ENCODE measurements at regions not wholly inside any gene's neighbourhood (a gene's known extent, or its start where the extent isn't known, plus 50 kb on each side); places are given as distances from the start of the nearest gene placed in this dataset.

GRCh38 chr11:76259299-76259908 lies 53.1 kb upstream of the WNT11 start:
- RAD21 ChIA-PET (ENCODE audit: unreplicated experiment) = interaction anchor here (0.6 kb wide), 1 partner anchor 641 kb away, joined by 3 read pairs; no protein-coding TSS in a partner anchor

GRCh38 chr11:76257074-76257719 lies 50.9 kb upstream of the WNT11 start:
- no TSS peak for BruUV-seq (replicated peaks)
- Histone ChIP-seq H3K36me3 (ENCODE audit: control insufficient read depth in 2 of 2, insufficient read depth in 2 of 2, low read length in 1 of 2) (no peaks in the 10 kb centered on the region), H3K4me3 (no peak overlapping the region), H2AFZ (ENCODE audit: control insufficient read depth, low read depth, low read length) (no peak overlapping the region), H3K9ac (ENCODE audit: control insufficient read depth, insufficient read depth, low read length) (no peak overlapping the region), H3K27me3 (replicated peaks in 1 of 2; ENCODE audit: control insufficient read depth in 2 of 2, insufficient read depth in 2 of 2, low read length in 1 of 2) (peaks cover 7 to 10% of the 10 kb centered on the region in 2 experiments), H3K79me2 (ENCODE audit: control insufficient read depth, insufficient read depth, low read length) (no peaks in the 10 kb centered on the region), H3K4me2 (ENCODE audit: control insufficient read depth, insufficient read depth) (no peak overlapping the region), H3K27ac (ENCODE audit: control insufficient read depth, insufficient read depth) (no peak overlapping the region), H4K20me1 (ENCODE audit: control insufficient read depth, insufficient read depth) (no peaks in the 10 kb centered on the region), H3K9me3 (replicated peaks; ENCODE audit: control insufficient read depth, insufficient read depth, low read length) (no peaks in the 10 kb centered on the region), H3K4me1 (ENCODE audit: control insufficient read depth, insufficient read depth, low read length) (no peaks in the 10 kb centered on the region)
- ATAC-seq (no peak), FAIRE-seq (no peak), DNase-seq (ENCODE audit: low read depth, low spot score) (no peak)
- intact Hi-C loops (cut with micrococcal nuclease; ENCODE audit: unreplicated experiment) (no loop called here), in situ Hi-C loops (cut with MboI) (no loop called here)
- 28% methylated on average over 15 of the region's 15 CpGs for WGBS (ENCODE audit: insufficient coverage, insufficient replicate concordance, low lambda C conversion rate, missing lambda C conversion rate)
- POLR2A ChIA-PET = no interaction called here
- RAD21 ChIA-PET (ENCODE audit: unreplicated experiment) = interaction anchor here (2.2 kb wide), 1 partner anchor 48 kb away, joined by 5 read pairs; no protein-coding TSS in a partner anchor
- SMC1A ChIA-PET (ENCODE audit: uncharacterized antibody, unreplicated experiment) = no interaction called here
- CTCF ChIA-PET = interaction anchor here (0.7 kb wide), 1 partner anchor 513 kb away, joined by 3 read pairs; no protein-coding TSS in a partner anchor
- no peak for TF ChIP-seq POU2F2 (IDR thresholded peaks at IDR 0.05; ENCODE audit: borderline replicate concordance, low read depth, low read length)
- TF ChIP-seq, protein P1, sequence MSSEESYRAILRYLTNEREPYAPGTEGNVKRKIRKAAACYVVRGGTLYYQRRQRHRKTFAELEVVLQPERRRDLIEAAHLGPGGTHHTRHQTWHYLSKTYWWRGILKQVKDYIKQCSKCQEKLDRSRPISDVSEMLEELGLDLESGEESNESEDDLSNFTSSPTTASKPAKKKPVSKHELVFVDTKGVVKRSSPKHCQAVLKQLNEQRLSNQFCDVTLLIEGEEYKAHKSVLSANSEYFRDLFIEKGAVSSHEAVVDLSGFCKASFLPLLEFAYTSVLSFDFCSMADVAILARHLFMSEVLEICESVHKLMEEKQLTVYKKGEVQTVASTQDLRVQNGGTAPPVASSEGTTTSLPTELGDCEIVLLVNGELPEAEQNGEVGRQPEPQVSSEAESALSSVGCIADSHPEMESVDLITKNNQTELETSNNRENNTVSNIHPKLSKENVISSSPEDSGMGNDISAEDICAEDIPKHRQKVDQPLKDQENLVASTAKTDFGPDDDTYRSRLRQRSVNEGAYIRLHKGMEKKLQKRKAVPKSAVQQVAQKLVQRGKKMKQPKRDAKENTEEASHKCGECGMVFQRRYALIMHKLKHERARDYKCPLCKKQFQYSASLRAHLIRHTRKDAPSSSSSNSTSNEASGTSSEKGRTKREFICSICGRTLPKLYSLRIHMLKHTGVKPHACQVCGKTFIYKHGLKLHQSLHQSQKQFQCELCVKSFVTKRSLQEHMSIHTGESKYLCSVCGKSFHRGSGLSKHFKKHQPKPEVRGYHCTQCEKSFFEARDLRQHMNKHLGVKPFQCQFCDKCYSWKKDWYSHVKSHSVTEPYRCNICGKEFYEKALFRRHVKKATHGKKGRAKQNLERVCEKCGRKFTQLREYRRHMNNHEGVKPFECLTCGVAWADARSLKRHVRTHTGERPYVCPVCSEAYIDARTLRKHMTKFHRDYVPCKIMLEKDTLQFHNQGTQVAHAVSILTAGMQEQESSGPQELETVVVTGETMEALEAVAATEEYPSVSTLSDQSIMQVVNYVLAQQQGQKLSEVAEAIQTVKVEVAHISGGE (CRISPR knock-in tag; IDR thresholded peaks at IDR 0.05) = no peak
- TF ChIP-seq NFIC (IDR thresholded peaks at IDR 0.05; ENCODE audit: low read depth, low read length) = no peak
- TF ChIP-seq EP300 (IDR thresholded peaks at IDR 0.05; ENCODE audit: borderline replicate concordance in 1 of 2, control insufficient read depth in 1 of 2, low read depth in 2 of 2, low read length in 2 of 2) = no peak
- TF ChIP-seq SRF (IDR thresholded peaks at IDR 0.05; ENCODE audit: low read depth in 2 of 2, low read length in 2 of 2) = no peak
- TF ChIP-seq CREM (IDR thresholded peaks at IDR 0.05; ENCODE audit: low read depth) = no peak
- TF ChIP-seq PAX8 (IDR thresholded peaks at IDR 0.05) = no peak
- no peak for TF ChIP-seq SIX5 (IDR thresholded peaks at IDR 0.05; ENCODE audit: low read depth, low read length, severe bottlenecking)
- no peak for TF ChIP-seq ZNF622 (IDR thresholded peaks at IDR 0.05)
- TF ChIP-seq BACH1 (IDR thresholded peaks at IDR 0.05; ENCODE audit: borderline replicate concordance) = no peak
- no peak for TF ChIP-seq JUNB (IDR thresholded peaks at IDR 0.05)
- TF ChIP-seq HCFC1 (IDR thresholded peaks at IDR 0.05; ENCODE audit: low read length) = no peak
- no peak for TF ChIP-seq NFXL1 (IDR thresholded peaks at IDR 0.05; ENCODE audit: borderline replicate concordance)
- TF ChIP-seq JUND (IDR thresholded peaks at IDR 0.05; ENCODE audit: low read depth, low read length) = no peak
- no peak for TF ChIP-seq IRF4 (IDR thresholded peaks at IDR 0.05; ENCODE audit: low read depth, low read length)

More at GRCh38 chr11:76259299-76259908, 53.1 kb upstream of the WNT11 start:
- ChIA-PET SMC1A (ENCODE audit: uncharacterized antibody, unreplicated experiment) (no interaction called here), POLR2A (no interaction called here), CTCF (no interaction called here)
- H3K27me3 ChIP-seq (replicated peaks in 1 of 2; ENCODE audit: control insufficient read depth in 2 of 2, insufficient read depth in 2 of 2, low read length in 1 of 2) = peaks cover 7 to 8% of the 10 kb centered on the region in 2 experiments
- intact Hi-C loops (cut with micrococcal nuclease; ENCODE audit: unreplicated experiment) = no loop called here
- H3K4me1 ChIP-seq (ENCODE audit: control insufficient read depth, insufficient read depth, low read length) = no peaks in the 10 kb centered on the region
- no peaks in the 10 kb centered on the region for H3K9me3 ChIP-seq (replicated peaks; ENCODE audit: control insufficient read depth, insufficient read depth, low read length)
- no peak overlapping the region for H3K4me3 ChIP-seq
- in situ Hi-C loops (cut with MboI) = no loop called here
- no peak overlapping the region for H3K9ac ChIP-seq (ENCODE audit: control insufficient read depth, insufficient read depth, low read length)
- no peaks in the 10 kb centered on the region for H4K20me1 ChIP-seq (ENCODE audit: control insufficient read depth, insufficient read depth)
- no peak overlapping the region for H2AFZ ChIP-seq (ENCODE audit: control insufficient read depth, low read depth, low read length)
- TF ChIP-seq EGR1 (IDR thresholded peaks at IDR 0.05; ENCODE audit: borderline replicate concordance in 1 of 2, low read depth in 2 of 2, low read length in 2 of 2) = no peak
- H3K36me3 ChIP-seq (ENCODE audit: control insufficient read depth in 2 of 2, insufficient read depth in 2 of 2, low read length in 1 of 2) = no peaks in the 10 kb centered on the region
- no peak overlapping the region for H3K4me2 ChIP-seq (ENCODE audit: control insufficient read depth, insufficient read depth)
- BruUV-seq (replicated peaks) = no TSS peak
- H3K79me2 ChIP-seq (ENCODE audit: control insufficient read depth, insufficient read depth, low read length) = no peaks in the 10 kb centered on the region
- FAIRE-seq = no peak
- no peak overlapping the region for H3K27ac ChIP-seq (ENCODE audit: control insufficient read depth, insufficient read depth)
- no peak for ATAC-seq
- DNase-seq (ENCODE audit: low read depth, low spot score) = no peak
